NCI-H1436 treated with DMSO at 0.1 percent for 48 hours (cell line): ENCODE measurements at regions not wholly inside any gene's neighbourhood (a gene's known extent, or its start where the extent isn't known, plus 50 kb on each side); places are given as distances from the start of the nearest gene placed in this dataset.

ENCODE experiments used
- DNase-seq: peaks from one replicate; lab custom pipeline; 2025; lab: John Stamatoyannopoulos, UW

- no peak for DNase-seq
These were observed 197.5 kb upstream of the SERP2 start for GRCh38 chr13:44176173-44176572.

- no peak for DNase-seq
These were observed 192.6 kb upstream of the SERP2 start for GRCh38 chr13:44180876-44181536.

GRCh38 chr13:44181931-44182330 lies 191.7 kb upstream of the SERP2 start:
- DNase-seq: no peak

GRCh38 chr13:44184740-44185139 lies 188.9 kb upstream of the SERP2 start:
- DNase-seq: no peak

- no peak for DNase-seq
These were observed 185.4 kb upstream of the SERP2 start for GRCh38 chr13:44188257-44188656.

GRCh38 chr13:44189085-44189484 lies 184.5 kb upstream of the SERP2 start:
- DNase-seq: no peak

GRCh38 chr13:44191103-44191502 lies 182.5 kb upstream of the SERP2 start:
- no peak for DNase-seq

- DNase-seq: no peak
These were observed 182.0 kb upstream of the SERP2 start for GRCh38 chr13:44191504-44192171.

GRCh38 chr13:44193731-44194130 lies 179.9 kb upstream of the SERP2 start:
- no peak for DNase-seq

- no peak for DNase-seq
These were observed 178.4 kb upstream of the SERP2 start for GRCh38 chr13:44195245-44195644.

- no peak for DNase-seq
These were observed 177.3 kb upstream of the SERP2 start for GRCh38 chr13:44196196-44196751.

GRCh38 chr13:44197791-44198770 lies 175.5 kb upstream of the SERP2 start:
- DNase-seq: no peak

GRCh38 chr13:44198826-44199225 lies 174.8 kb upstream of the SERP2 start:
- no peak for DNase-seq

GRCh38 chr13:44199627-44200207 lies 173.9 kb upstream of the SERP2 start:
- no peak for DNase-seq

- DNase-seq: no peak
These were observed 167.2 kb upstream of the SERP2 start for GRCh38 chr13:44206434-44206833.

GRCh38 chr13:44207476-44207875 lies 166.1 kb upstream of the SERP2 start:
- no peak for DNase-seq

GRCh38 chr13:44210525-44210924 lies 163.1 kb upstream of the SERP2 start:
- no peak for DNase-seq

GRCh38 chr13:44211286-44211685 lies 162.3 kb upstream of the SERP2 start:
- DNase-seq: no peak

GRCh38 chr13:44211704-44212346 lies 161.8 kb upstream of the SERP2 start:
- peak; percentile 51 for DNase-seq

GRCh38 chr13:44212633-44213396 lies 160.8 kb upstream of the SERP2 start:
- no peak for DNase-seq
